Psoas muscle (tissue), 7 donors: ENCODE measurements at regions not wholly inside any gene's neighbourhood (a gene's known extent, or its start where the extent isn't known, plus 50 kb on each side); places are given as distances from the start of the nearest gene placed in this dataset.

Source experiments
- ATAC-seq, 4 donors: fragments of 200-7000 bp; cut with Tn5 transposase; one replicate each; pipeline ENCODE4 v1.9.1; 2020; ENCODE audit warnings: moderate library complexity in 3 of 4, mild to moderate bottlenecking in 2 of 4
- DNase-seq, 2 donors: peaks; one replicate each; pipeline ENCODE4 v3.0.0-alpha.2; 2020
- H3K27ac ChIP-seq: fragments of 200-600 bp; one replicate; pipeline ENCODE4 v1.8.0; 2022
- H3K27me3 ChIP-seq, 3 donors: fragments of 200-600 bp in 1 of 3; one replicate each; pipeline versions ENCODE4 v1.6.1 to v1.8.0; 2013 to 2022; ENCODE audit warnings: low read length in 2 of 3, mild to moderate bottlenecking in 2 of 3, moderate library complexity in 1 of 3; ENCODE audit not compliant: insufficient read depth in 3 of 3
- H3K36me3 ChIP-seq, 2 donors: fragments of 200-600 bp in 1 of 2; one replicate each; pipeline versions ENCODE4 v1.6.1 to v1.8.0; 2013 to 2022; ENCODE audit warnings: low read depth in 1 of 2, mild to moderate bottlenecking in 1 of 2, moderate library complexity in 1 of 2; ENCODE audit not compliant: insufficient read depth in 1 of 2
- H3K4me1 ChIP-seq: fragments of 200-600 bp; one replicate; pipeline ENCODE4 v1.8.0; 2022
- H3K4me3 ChIP-seq: fragments of 200-600 bp; one replicate; pipeline ENCODE4 v1.8.0; 2022; ENCODE audit warnings: mild to moderate bottlenecking
- H3K9me3 ChIP-seq: fragments of 200-600 bp; one replicate; pipeline ENCODE4 v1.8.0; 2022
- WGBS, 3 donors: extraction: QIAGEN DNeasy Blood & Tissue Kit; methylation state at CpG; one replicate each; pipeline versions ENCODE4 v1.1.6 to v1.1.7; 2013; 5-methylcytosine and 5-hydroxymethylcytosine counted together
- intact Hi-C, 2 donors: fragments of 100-400 bp; cut with DNase I; formaldehyde crosslinking; loops; one replicate each; pipeline versions ENCODE4 v1.11.0 to v1.14.2; 2022
- TF ChIP-seq, protein P1 (sequence below): fragments of 200-600 bp; IDR thresholded peaks from one replicate; pipeline ENCODE4 v1.8.0; 2022; ENCODE audit warnings: antibody characterized with exemption
- donor health status: healthy with polysubstance abuse.
- donor health status: DM: no; HTN: no; CAD: no; lungs with moderate emphysema.
- donor health status: Bipolar disorder and iron deficiency.
- donor health status: healthy.
- donor health status: DM: yes; HTN: yes; CAD: no.
- donor health status: DM: no; HTN: no; CAD: no.
- donor health status: DM: yes; HTN: yes; CAD: no.

DNA sequence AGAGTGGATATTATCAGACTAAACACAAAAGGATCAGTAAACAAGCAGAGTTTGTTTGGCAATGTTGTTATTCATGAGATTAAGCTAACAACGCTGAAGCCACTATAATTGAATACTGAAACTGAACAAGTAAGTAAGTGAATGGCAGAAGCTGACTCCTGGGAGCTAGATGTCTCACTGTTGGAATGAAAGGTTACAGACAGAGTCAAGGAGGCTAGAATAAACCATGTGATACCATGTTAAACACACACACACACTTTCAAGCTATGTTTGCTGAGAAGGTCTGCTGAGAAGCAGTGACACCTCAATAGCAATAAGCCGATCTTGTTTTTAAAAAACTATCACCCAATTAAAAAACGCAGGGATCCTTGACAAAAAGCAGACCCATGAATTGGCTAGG lies 1609.4 kb upstream of the MIR17HG start:
- H3K9me3 ChIP-seq: no peaks in the 10 kb centered on the region
- H3K4me3 ChIP-seq: no peak overlapping the region
- no peak for DNase-seq
- ATAC-seq: no peak
- 83 to 91% (median 90%) methylated on average over 3 of the region's 3 CpGs for WGBS, 3 donors
- intact Hi-C loops: no loop called here
- TF ChIP-seq, protein P1, sequence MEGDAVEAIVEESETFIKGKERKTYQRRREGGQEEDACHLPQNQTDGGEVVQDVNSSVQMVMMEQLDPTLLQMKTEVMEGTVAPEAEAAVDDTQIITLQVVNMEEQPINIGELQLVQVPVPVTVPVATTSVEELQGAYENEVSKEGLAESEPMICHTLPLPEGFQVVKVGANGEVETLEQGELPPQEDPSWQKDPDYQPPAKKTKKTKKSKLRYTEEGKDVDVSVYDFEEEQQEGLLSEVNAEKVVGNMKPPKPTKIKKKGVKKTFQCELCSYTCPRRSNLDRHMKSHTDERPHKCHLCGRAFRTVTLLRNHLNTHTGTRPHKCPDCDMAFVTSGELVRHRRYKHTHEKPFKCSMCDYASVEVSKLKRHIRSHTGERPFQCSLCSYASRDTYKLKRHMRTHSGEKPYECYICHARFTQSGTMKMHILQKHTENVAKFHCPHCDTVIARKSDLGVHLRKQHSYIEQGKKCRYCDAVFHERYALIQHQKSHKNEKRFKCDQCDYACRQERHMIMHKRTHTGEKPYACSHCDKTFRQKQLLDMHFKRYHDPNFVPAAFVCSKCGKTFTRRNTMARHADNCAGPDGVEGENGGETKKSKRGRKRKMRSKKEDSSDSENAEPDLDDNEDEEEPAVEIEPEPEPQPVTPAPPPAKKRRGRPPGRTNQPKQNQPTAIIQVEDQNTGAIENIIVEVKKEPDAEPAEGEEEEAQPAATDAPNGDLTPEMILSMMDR: no peak
- H3K27me3 ChIP-seq: no peaks in the 10 kb centered on the region
- no peaks in the 10 kb centered on the region for H3K36me3 ChIP-seq
- H3K27ac ChIP-seq: no peak overlapping the region
- H3K4me1 ChIP-seq: no peaks in the 10 kb centered on the region

DNA sequence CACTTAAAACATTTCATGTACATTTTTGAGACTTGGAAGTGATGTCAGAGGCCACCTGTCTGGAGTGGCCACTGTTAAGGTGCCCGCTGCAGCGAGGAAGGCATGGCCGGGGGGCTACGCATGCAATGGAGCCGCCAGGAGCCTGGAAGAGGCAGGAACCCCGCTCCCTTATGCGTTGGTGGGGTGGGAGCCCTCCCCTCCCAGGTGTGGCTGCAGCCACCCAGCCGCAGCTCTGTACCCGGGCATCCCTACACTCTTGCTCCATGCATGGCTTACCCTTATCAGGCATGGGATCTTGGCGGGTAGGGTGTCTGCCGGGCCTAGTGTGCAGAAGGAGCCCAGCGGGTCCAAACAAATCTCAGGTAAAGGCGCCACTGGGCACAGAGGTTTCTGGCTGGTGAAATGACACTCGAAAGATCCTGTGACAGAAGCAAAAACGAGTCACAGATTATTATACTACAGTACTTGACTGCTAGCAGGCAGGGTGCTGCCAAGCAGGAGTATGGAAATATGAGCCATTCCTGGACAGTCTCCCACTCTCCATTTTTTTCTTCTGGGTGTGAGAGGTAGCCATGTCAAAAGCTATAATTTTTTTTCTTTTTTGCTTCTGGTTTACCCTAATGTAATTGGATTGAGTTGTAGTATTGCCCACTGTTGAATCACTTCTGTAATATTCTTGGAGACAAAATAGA lies 1606.3 kb upstream of the MIR17HG start:
- Histone ChIP-seq H3K27ac (no peak overlapping the region), H3K27me3 (no peaks in the 10 kb centered on the region), H3K4me3 (no peak overlapping the region), H3K4me1 (no peaks in the 10 kb centered on the region), H3K9me3 (no peaks in the 10 kb centered on the region), H3K36me3 (no peaks in the 10 kb centered on the region)
- ATAC-seq (no peak), DNase-seq (no peak)
- 81 to 85% (median 83%) methylated on average over 15 of the region's 15 CpGs for WGBS, 3 donors
- TF ChIP-seq, protein P1: no peak
- intact Hi-C loops: no loop called here

DNA sequence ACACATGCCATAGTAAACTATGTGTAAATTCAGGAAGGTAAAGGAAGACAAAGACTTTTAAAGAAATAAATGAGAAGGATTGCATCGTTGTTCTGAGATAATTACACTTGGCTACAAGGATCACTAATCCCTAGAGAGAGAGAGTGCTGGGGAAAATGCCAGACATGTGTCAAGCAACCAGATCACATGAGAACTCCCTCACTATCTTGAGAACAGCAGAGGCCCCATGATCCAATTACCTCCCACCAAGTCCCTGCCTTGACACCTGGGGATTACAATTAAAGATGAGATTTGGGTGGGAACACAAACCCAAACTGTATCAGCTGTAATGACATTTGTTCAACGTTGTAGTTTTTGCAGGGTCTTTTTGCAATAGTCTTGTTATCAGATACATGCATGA lies 1600.9 kb upstream of the MIR17HG start:
- Histone ChIP-seq H3K4me1 (no peaks in the 10 kb centered on the region), H3K27ac (no peak overlapping the region), H3K27me3 (no peaks in the 10 kb centered on the region), H3K9me3 (no peaks in the 10 kb centered on the region), H3K4me3 (no peak overlapping the region), H3K36me3 (no peaks in the 10 kb centered on the region)
- no peak for ATAC-seq
- DNase-seq: no peak
- 21 to 28% (median 21%) methylated on average over 2 of the region's 2 CpGs for WGBS, 3 donors
- TF ChIP-seq, protein P1: no peak
- intact Hi-C loops: no loop called here

DNA sequence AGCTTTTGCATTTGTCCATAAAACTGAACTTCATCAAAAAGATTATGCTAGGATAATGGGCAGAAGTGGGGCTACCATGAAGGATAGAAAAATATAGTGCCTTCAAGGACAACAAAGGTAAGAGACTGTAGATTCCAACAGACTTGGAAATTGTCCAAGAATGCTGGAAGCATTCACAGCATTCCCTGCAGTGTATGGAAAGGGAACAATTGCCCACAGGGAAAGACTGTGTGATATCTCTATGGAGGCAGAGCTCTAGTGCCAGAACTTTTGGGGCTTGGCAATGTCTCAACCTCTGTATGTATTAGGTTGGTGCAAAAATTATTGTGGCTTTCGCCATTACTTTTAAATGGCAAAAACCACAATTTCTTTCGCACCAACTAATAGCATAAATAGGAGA lies 1598.8 kb upstream of the MIR17HG start:
- TF ChIP-seq, protein P1: no peak
- no peaks in the 10 kb centered on the region for H3K9me3 ChIP-seq
- no peaks in the 10 kb centered on the region for H3K4me1 ChIP-seq
- no peak for ATAC-seq
- no peak for DNase-seq
- 95 to 98% (median 96%) methylated on average over 2 of the region's 2 CpGs for WGBS, 3 donors
- no peak overlapping the region for H3K4me3 ChIP-seq
- intact Hi-C loops: no loop called here
- H3K27me3 ChIP-seq: no peaks in the 10 kb centered on the region
- H3K27ac ChIP-seq: no peak overlapping the region
- H3K36me3 ChIP-seq: no peaks in the 10 kb centered on the region

DNA sequence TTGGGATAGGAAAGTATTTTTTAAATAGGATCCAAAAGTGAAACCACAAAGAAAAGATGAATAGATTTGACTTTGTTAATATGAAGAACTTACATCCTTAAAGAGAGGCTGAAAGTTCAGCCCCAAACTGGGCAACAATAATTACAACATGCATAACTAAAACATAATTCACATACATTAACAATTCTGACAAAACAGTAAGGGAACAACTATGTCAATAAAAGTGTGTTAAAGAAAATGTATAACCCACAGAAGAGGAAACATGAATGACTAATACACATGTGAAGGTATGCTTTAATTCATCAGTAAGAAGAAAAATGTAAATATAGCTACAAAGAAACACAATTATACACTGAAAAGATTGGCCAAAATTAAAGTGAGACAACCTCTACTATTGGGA lies 1597.6 kb upstream of the MIR17HG start:
- Histone ChIP-seq H3K27me3 (no peaks in the 10 kb centered on the region), H3K36me3 (no peaks in the 10 kb centered on the region), H3K27ac (no peak overlapping the region), H3K4me1 (no peaks in the 10 kb centered on the region), H3K4me3 (no peak overlapping the region), H3K9me3 (no peaks in the 10 kb centered on the region)
- intact Hi-C loops: loop anchor here in 1 of 2 donors (5.0 kb wide), 1 partner anchor 1142 kb away; no protein-coding TSS in a partner anchor
- ATAC-seq (no peak), DNase-seq (no peak)
- TF ChIP-seq, protein P1: no peak
